GM21576 (cell line): ENCODE measurements at regions not wholly inside any gene's neighbourhood (a gene's known extent, or its start where the extent isn't known, plus 50 kb on each side); places are given as distances from the start of the nearest gene placed in this dataset.
"Not testable (repeated sequence)": the region's sequence is repeated elsewhere in the genome, so short reads cannot be mapped to it uniquely, and the experiment has no call there.

Experiments used
- ATAC-seq: cut with Tn5 transposase; IDR thresholded peaks from one replicate; pipeline ENCODE4 v1.9.1; 2021; ENCODE audit warnings: mild to moderate bottlenecking, moderate library complexity; ENCODE audit not compliant: unreplicated experiment

GRCh38 chr1:118479351-118479750, 294.3 kb upstream of the SPAG17 start:
- no peak for ATAC-seq

GRCh38 chr1:118473825-118474224, 288.8 kb upstream of the SPAG17 start:
- ATAC-seq, result no peak

- not testable (repeated sequence) for ATAC-seq
Observed at GRCh38 chr1:118464460-118464859, 279.4 kb upstream of the SPAG17 start.

GRCh38 chr1:118461154-118461553, 276.1 kb upstream of the SPAG17 start:
- no peak for ATAC-seq

- no peak for ATAC-seq
Observed at GRCh38 chr1:118459871-118460270, 274.8 kb upstream of the SPAG17 start.

- ATAC-seq, result not testable (repeated sequence)
Observed at GRCh38 chr1:118453856-118454255, 268.8 kb upstream of the SPAG17 start.

- ATAC-seq, result no peak
Observed at GRCh38 chr1:118445156-118445555, 260.1 kb upstream of the SPAG17 start.

- no peak for ATAC-seq
Observed at GRCh38 chr1:118442214-118442613, 257.2 kb upstream of the SPAG17 start.

- ATAC-seq, result no peak
Observed at GRCh38 chr1:118437664-118438063, 252.6 kb upstream of the SPAG17 start.

GRCh38 chr1:118429856-118430255, 244.8 kb upstream of the SPAG17 start:
- no peak for ATAC-seq

- ATAC-seq, result no peak
Observed at GRCh38 chr1:118421868-118422350, 236.9 kb upstream of the SPAG17 start.

- ATAC-seq, result no peak
Observed at GRCh38 chr1:118404024-118404423, 219.0 kb upstream of the SPAG17 start.

GRCh38 chr1:118397496-118397859, 212.4 kb upstream of the SPAG17 start:
- ATAC-seq, result no peak

- no peak for ATAC-seq
Observed at GRCh38 chr1:118396829-118397495, 211.9 kb upstream of the SPAG17 start.

GRCh38 chr1:118396279-118396678, 211.3 kb upstream of the SPAG17 start:
- ATAC-seq, result no peak

- no peak for ATAC-seq
Observed at GRCh38 chr1:118395430-118395991, 210.5 kb upstream of the SPAG17 start.

- ATAC-seq, result no peak
Observed at GRCh38 chr1:118390955-118391354, 205.9 kb upstream of the SPAG17 start.

GRCh38 chr1:118388301-118388959, 203.4 kb upstream of the SPAG17 start:
- no peak for ATAC-seq

GRCh38 chr1:118381197-118381869, 196.3 kb upstream of the SPAG17 start:
- ATAC-seq, result no peak

- not testable (repeated sequence) for ATAC-seq
Observed at GRCh38 chr1:118377183-118377582, 192.2 kb upstream of the SPAG17 start.

- no peak for ATAC-seq
Observed at GRCh38 chr1:118371612-118372011, 186.6 kb upstream of the SPAG17 start.

GRCh38 chr1:118370861-118371260, 185.8 kb upstream of the SPAG17 start:
- ATAC-seq, result no peak
